ENCODE measurements at regions not wholly inside any gene's neighbourhood (a gene's known extent, or its start where the extent isn't known, plus 50 kb on each side); places are given as distances from the start of the nearest gene placed in this dataset.

DNA sequence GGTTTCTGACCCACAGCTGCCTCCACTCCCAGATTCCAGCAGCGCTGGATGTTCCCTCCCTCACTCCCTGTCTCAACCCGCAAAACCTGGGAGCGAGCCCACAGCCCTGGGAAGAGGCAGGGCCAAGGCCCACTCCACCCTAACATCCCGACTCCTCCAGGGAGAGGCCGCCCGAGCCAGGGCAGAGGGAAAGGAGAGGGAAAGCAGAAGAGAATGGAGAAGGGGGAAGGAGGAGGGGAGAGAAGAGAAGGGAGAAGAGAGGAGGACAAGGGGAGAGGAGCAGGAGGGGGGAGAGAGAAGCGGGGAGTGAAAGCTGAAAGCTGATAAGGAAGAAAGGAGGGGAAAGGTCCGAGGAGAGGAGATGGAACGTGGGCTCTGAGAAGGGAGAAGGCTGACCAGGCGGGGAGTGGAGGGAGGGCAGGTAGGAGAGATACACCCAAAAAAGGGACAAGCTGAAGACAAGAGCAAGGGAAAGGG, 120.2 kb upstream of the PJA1 start:
- TF ChIP-seq, protein P1, sequence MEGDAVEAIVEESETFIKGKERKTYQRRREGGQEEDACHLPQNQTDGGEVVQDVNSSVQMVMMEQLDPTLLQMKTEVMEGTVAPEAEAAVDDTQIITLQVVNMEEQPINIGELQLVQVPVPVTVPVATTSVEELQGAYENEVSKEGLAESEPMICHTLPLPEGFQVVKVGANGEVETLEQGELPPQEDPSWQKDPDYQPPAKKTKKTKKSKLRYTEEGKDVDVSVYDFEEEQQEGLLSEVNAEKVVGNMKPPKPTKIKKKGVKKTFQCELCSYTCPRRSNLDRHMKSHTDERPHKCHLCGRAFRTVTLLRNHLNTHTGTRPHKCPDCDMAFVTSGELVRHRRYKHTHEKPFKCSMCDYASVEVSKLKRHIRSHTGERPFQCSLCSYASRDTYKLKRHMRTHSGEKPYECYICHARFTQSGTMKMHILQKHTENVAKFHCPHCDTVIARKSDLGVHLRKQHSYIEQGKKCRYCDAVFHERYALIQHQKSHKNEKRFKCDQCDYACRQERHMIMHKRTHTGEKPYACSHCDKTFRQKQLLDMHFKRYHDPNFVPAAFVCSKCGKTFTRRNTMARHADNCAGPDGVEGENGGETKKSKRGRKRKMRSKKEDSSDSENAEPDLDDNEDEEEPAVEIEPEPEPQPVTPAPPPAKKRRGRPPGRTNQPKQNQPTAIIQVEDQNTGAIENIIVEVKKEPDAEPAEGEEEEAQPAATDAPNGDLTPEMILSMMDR (IDR thresholded peaks at IDR 0.05 in 4 of 5, conservative IDR thresholded peaks at IDR 0.05 in 1 of 5): no peak
- TF ChIP-seq POLR2A (IDR thresholded peaks at IDR 0.05): no peak

Measured in gastrocnemius medialis (tissue), 4 donors.